ENCODE measurements at regions not wholly inside any gene's neighbourhood (a gene's known extent, or its start where the extent isn't known, plus 50 kb on each side); places are given as distances from the start of the nearest gene placed in this dataset.

DNA sequence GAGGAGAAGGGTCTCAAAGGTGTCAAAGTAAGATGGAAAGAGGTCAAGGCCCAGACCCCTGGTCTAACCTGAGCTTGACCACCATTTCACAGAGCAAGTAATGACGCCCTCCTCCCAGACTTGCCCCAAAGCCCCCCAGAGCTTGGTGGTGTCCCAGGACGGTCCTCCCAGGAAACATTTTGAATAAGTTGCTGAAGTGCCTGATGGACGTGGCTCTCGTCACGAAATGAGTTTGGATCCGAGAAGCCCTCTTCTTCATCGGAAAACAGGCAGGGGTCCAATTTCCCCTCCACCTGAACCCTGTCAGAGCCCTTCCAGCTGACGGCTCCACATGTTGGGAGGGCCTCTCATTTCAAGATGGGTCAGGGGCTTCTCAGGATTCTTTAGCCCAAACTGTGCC lies 54.5 kb upstream of the TPM4 start:
- H3K4me1 ChIP-seq = no peaks in the 10 kb centered on the region
- H3K4me3 ChIP-seq = no peak overlapping the region
- intact Hi-C loops (cut with micrococcal nuclease) = no loop called here
- no peak overlapping the region for H3K27ac ChIP-seq (replicated peaks)
- DNase-seq = no peak
- H3K36me3 ChIP-seq = no peaks in the 10 kb centered on the region
- peaks cover 46% of the 10 kb centered on the region for H3K27me3 ChIP-seq (ENCODE audit: low read depth)
- no peaks in the 10 kb centered on the region for H3K9me3 ChIP-seq (replicated peaks)
- TF ChIP-seq, protein P1, sequence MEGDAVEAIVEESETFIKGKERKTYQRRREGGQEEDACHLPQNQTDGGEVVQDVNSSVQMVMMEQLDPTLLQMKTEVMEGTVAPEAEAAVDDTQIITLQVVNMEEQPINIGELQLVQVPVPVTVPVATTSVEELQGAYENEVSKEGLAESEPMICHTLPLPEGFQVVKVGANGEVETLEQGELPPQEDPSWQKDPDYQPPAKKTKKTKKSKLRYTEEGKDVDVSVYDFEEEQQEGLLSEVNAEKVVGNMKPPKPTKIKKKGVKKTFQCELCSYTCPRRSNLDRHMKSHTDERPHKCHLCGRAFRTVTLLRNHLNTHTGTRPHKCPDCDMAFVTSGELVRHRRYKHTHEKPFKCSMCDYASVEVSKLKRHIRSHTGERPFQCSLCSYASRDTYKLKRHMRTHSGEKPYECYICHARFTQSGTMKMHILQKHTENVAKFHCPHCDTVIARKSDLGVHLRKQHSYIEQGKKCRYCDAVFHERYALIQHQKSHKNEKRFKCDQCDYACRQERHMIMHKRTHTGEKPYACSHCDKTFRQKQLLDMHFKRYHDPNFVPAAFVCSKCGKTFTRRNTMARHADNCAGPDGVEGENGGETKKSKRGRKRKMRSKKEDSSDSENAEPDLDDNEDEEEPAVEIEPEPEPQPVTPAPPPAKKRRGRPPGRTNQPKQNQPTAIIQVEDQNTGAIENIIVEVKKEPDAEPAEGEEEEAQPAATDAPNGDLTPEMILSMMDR (IDR thresholded peaks at IDR 0.05; ENCODE audit: borderline replicate concordance) = no peak

DNA sequence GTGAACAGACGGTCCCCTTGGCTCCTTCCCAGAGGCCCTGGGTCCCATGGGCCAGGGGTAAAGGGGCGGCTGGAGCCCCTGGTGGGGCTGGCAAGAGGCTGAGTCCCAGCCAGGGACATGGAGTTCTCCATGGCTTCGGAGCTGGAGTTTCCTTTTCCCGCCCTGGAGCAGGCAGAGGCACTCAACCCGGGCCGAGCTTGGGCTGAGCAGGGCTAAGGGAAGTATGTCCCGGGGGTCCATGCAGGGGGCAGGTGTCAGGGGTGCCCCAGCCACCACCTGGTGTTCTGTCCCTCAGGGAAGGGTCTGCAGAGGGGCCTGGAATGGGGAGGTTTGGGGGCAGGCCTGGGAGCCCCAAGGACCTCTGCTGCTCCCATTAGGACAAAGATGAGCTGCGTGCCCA lies 54.0 kb upstream of the TPM4 start:
- no peak for DNase-seq
- Histone ChIP-seq H3K27me3 (ENCODE audit: low read depth) (peaks cover 46% of the 10 kb centered on the region), H3K27ac (replicated peaks) (no peak overlapping the region), H3K4me3 (no peak overlapping the region), H3K9me3 (replicated peaks) (no peaks in the 10 kb centered on the region), H3K4me1 (no peaks in the 10 kb centered on the region), H3K36me3 (no peaks in the 10 kb centered on the region)
- intact Hi-C loops (cut with micrococcal nuclease) = no loop called here
- TF ChIP-seq, protein P1 (IDR thresholded peaks at IDR 0.05; ENCODE audit: borderline replicate concordance) = no peak

DNA sequence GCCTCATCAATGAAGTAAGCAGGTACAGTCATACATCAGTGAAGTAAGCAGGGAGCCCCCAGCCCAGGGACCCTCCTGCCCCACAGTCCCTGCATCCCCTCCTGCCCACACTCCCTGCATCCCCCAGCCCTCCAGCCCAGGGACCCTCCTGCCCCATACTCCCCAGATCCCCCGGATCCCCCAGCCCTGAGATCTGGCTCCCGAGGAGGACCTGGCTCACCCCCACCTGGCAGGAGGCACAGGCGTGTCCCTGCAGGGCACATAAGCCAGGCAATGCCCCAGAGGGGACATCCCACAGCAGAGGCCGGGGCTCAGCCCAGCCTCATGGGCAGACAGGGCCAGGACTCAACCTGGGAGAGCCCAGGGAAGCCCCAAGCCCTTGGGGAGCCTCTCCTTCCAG lies 53.6 kb upstream of the TPM4 start:
- Histone ChIP-seq H3K27me3 (ENCODE audit: low read depth) (peaks cover 46% of the 10 kb centered on the region), H3K4me3 (no peak overlapping the region), H3K9me3 (replicated peaks) (no peaks in the 10 kb centered on the region), H3K27ac (replicated peaks) (no peak overlapping the region), H3K36me3 (no peaks in the 10 kb centered on the region), H3K4me1 (no peaks in the 10 kb centered on the region)
- no peak for DNase-seq
- TF ChIP-seq, protein P1 (IDR thresholded peaks at IDR 0.05; ENCODE audit: borderline replicate concordance) = no peak
- intact Hi-C loops (cut with micrococcal nuclease) = no loop called here

DNA sequence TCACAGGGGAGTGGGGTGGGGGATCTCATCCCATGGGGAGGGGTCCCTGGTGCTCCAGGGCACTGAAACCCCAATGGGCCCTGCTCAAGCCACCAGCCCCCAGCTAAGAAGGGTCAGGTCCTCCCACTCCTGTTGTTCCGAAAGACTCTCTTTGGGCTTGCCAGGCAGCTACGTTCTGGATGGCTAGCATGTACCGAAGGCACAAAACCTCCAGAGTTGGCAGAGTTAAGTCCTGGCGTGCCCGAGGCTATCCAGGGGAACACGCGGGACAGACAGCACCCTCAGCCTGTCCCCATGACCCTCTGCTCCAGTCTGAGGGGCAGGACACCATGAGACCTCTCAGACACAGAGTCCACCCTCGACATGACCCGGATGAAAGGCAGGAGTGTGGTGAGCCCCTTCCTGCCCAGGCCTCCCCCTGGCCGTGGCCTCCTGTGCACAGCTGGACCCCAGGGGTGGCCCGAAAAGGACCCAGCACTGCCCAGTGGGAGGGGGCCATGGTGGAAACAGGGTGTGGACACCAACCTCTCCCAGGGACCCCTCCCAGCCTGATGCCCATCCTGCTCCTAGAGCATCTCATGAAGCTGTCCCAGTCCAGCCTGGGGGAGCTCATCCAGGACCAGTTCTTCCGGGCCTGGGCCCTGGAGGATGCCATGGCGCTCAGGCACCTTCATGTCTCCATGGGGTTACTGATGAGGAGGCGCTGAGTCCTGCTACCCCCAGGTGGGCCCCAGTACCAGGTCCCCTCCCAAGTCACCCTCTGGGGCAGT lies 53.0 kb upstream of the TPM4 start:
- no peak for DNase-seq
- intact Hi-C loops (cut with micrococcal nuclease) = no loop called here
- Histone ChIP-seq H3K4me3 (no peak overlapping the region), H3K36me3 (no peaks in the 10 kb centered on the region), H3K27ac (replicated peaks) (no peak overlapping the region), H3K4me1 (no peaks in the 10 kb centered on the region), H3K27me3 (ENCODE audit: low read depth) (peaks cover 46% of the 10 kb centered on the region), H3K9me3 (replicated peaks) (no peaks in the 10 kb centered on the region)
- TF ChIP-seq, protein P1 (IDR thresholded peaks at IDR 0.05; ENCODE audit: borderline replicate concordance) = no peak

DNA sequence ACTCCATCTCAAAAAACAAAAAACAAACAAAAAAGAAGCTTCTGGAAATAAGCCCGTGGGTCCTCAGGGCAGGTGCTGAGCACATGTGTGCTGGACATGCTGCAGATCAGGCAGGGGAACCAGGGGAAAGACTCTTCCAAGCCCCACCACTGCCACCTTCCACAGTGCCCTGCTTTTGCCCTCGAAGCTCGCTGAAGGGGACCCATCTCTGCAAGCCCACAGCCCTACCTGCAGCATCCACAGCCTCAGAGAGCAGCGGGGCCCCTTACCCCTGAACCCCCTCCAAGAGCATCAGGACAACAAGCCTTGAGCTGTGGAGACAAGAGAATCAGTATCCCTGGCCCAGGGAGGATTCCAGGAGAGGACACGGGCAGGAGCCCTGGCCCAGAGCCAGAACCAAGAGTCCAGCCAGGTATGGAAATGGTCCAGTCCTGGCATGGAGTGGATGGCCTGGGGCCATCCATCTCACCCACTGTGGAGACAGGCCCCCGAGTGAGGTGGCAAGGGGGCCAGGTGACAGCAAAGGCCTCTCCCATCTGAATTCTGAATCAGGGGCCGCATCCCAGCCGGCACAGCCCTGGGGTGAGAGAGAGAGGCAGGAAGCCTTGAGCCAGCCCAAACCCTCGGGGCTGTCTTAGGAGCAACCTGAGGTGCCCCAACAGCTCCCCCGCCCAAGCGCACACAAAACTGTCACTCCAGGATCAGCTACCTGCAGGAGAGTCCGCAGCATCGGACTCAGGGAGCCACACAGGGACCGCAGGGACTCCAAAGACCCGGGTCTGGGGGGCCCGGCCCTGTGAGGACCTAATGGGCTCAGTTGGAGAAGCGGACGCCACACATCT lies 51.8 kb upstream of the TPM4 start:
- Histone ChIP-seq H3K4me1 (no peaks in the 10 kb centered on the region), H3K36me3 (no peaks in the 10 kb centered on the region), H3K27ac (replicated peaks) (no peak overlapping the region), H3K4me3 (no peak overlapping the region), H3K9me3 (replicated peaks) (no peaks in the 10 kb centered on the region), H3K27me3 (ENCODE audit: low read depth) (peaks cover 49% of the 10 kb centered on the region)
- intact Hi-C loops (cut with micrococcal nuclease) = no loop called here
- no peak for DNase-seq
- TF ChIP-seq, protein P1 (IDR thresholded peaks at IDR 0.05; ENCODE audit: borderline replicate concordance) = no peak

Data from left ventricle myocardium inferior (tissue), 1 donor.